Common myeloid progenitor, CD34-positive (primary cell): ENCODE measurements at regions not wholly inside any gene's neighbourhood (a gene's known extent, or its start where the extent isn't known, plus 50 kb on each side); places are given as distances from the start of the nearest gene placed in this dataset.

Experiments used
- CTCF ChIA-PET: fragments of 350-600 bp; sonication (Branson Sonifier 250); formaldehyde crosslinking; loops from one replicate; lab custom pipeline; 2021; ENCODE audit warnings: antibody characterized with exemption; lab: Charles Lee
- POLR2A ChIA-PET: fragments of 350-600 bp; sonication (Branson Sonifier 250); formaldehyde crosslinking; loops from one replicate; lab custom pipeline; 2021; ENCODE audit warnings: antibody characterized with exemption; lab: Charles Lee
- DNase-seq, 3 donors: peaks; one replicate each; pipeline versions ENCODE4 v3.0.0 to v3.0.0-alpha.2; 2013
- H3K27ac ChIP-seq, 2 experiments: 1 replicate in 1 of 2; 2 replicates in 1 of 2; pipeline ENCODE4 v1.7.0; 2013; ENCODE audit warnings: inconsistent platforms in 2 of 2, low read length in 2 of 2, mild to moderate bottlenecking in 2 of 2, low read depth in 1 of 2, moderate library complexity in 1 of 2; ENCODE audit not compliant: severe bottlenecking in 2 of 2, insufficient read depth in 1 of 2, poor library complexity in 1 of 2
- H3K27me3 ChIP-seq, 5 experiments: replicated peaks in 2 of 5; 1 replicate in 3 of 5; 2 replicates in 2 of 5; pipeline versions ENCODE4 v1.6.1 to v1.7.0; 2013; ENCODE audit warnings: low read length in 4 of 5, mild to moderate bottlenecking in 2 of 5, moderate library complexity in 2 of 5, inconsistent platforms in 1 of 5; ENCODE audit not compliant: insufficient read depth in 5 of 5, control insufficient read depth in 4 of 5
- H3K36me3 ChIP-seq, 4 experiments: 1 replicate in 2 of 4; 2 replicates in 2 of 4; pipeline versions ENCODE4 v1.6.1 to v1.7.0; 2013; ENCODE audit warnings: low read length in 3 of 4, control low read depth in 1 of 4, mild to moderate bottlenecking in 1 of 4; ENCODE audit not compliant: control insufficient read depth in 4 of 4, insufficient read depth in 4 of 4
- H3K4me1 ChIP-seq, 4 experiments: 1 replicate in 3 of 4; 2 replicates in 1 of 4; pipeline versions ENCODE4 v1.6.1 to v1.7.1; 2013; ENCODE audit warnings: low read length in 3 of 4, mild to moderate bottlenecking in 3 of 4, control low read depth in 1 of 4, inconsistent platforms in 1 of 4, moderate library complexity in 1 of 4; ENCODE audit not compliant: control insufficient read depth in 4 of 4, insufficient read depth in 4 of 4; ENCODE audit errors: control extremely low read depth in 1 of 4
- H3K4me3 ChIP-seq, 7 experiments: 1 replicate in 4 of 7; 2 replicates in 3 of 7; pipeline versions ENCODE4 v1.5.1 to v1.7.0; 2013; ENCODE audit warnings: mild to moderate bottlenecking in 7 of 7, low read length in 6 of 7, moderate library complexity in 6 of 7, inconsistent platforms in 2 of 7, low read depth in 2 of 7, control low read depth in 1 of 7; ENCODE audit not compliant: insufficient read depth in 4 of 7, control insufficient read depth in 1 of 7; ENCODE audit errors: extremely low read depth in 1 of 7
- H3K9me3 ChIP-seq, 5 experiments: 1 replicate in 4 of 5; 2 replicates in 1 of 5; pipeline versions ENCODE4 v1.6.1 to v1.7.1; 2013; ENCODE audit warnings: low read length in 4 of 5, mild to moderate bottlenecking in 2 of 5, inconsistent platforms in 1 of 5, low read depth in 1 of 5, moderate library complexity in 1 of 5; ENCODE audit not compliant: control insufficient read depth in 4 of 5, insufficient read depth in 2 of 5; ENCODE audit errors: control extremely low read depth in 1 of 5
- WGBS: methylation state at CpG from one replicate; pipeline ENCODE4 v1.1.5; 2013; ENCODE audit not compliant: insufficient coverage; 5-methylcytosine and 5-hydroxymethylcytosine counted together

- ChIA-PET CTCF (no interaction called here), POLR2A (no interaction called here)
- Histone ChIP-seq H3K4me1 (no peaks in the 10 kb centered on the region), H3K27ac (no peak overlapping the region), H3K27me3 (no peaks in the 10 kb centered on the region), H3K9me3 (peaks cover 0 to 9% (median 4%) of the 10 kb centered on the region in 5 experiments), H3K36me3 (no peaks in the 10 kb centered on the region), H3K4me3 (no peak overlapping the region)
- DNase-seq = no peak
Measured at GRCh38 chr7:13308423-13308822, 621.0 kb downstream of the ARL4A start.

- no peak for DNase-seq
- Histone ChIP-seq H3K4me3 (no peak overlapping the region), H3K36me3 (no peaks in the 10 kb centered on the region), H3K9me3 (peaks cover 0 to 9% (median 4%) of the 10 kb centered on the region in 5 experiments), H3K4me1 (no peaks in the 10 kb centered on the region), H3K27me3 (no peaks in the 10 kb centered on the region), H3K27ac (no peak overlapping the region)
- POLR2A ChIA-PET = interaction anchor here (0.6 kb wide), 1 partner anchor 1361 kb away, joined by 3 read pairs; no protein-coding TSS in a partner anchor
- CTCF ChIA-PET = no interaction called here
Measured at GRCh38 chr7:13309535-13309934, 622.1 kb downstream of the ARL4A start.

GRCh38 chr7:13312307-13312706, 624.9 kb downstream of the ARL4A start:
- POLR2A ChIA-PET = no interaction called here
- Histone ChIP-seq H3K4me1 (no peaks in the 10 kb centered on the region), H3K36me3 (no peaks in the 10 kb centered on the region), H3K27me3 (no peaks in the 10 kb centered on the region), H3K4me3 (no peak overlapping the region), H3K9me3 (peaks cover 0 to 9% (median 4%) of the 10 kb centered on the region in 5 experiments), H3K27ac (no peak overlapping the region)
- CTCF ChIA-PET = no interaction called here
- no peak for DNase-seq
- no CpG with 5 or more reads among the region's 5 CpGs for WGBS

- CTCF ChIA-PET = no interaction called here
- POLR2A ChIA-PET = no interaction called here
- Histone ChIP-seq H3K27me3 (no peaks in the 10 kb centered on the region), H3K36me3 (no peaks in the 10 kb centered on the region), H3K4me1 (no peaks in the 10 kb centered on the region), H3K9me3 (no peaks in the 10 kb centered on the region), H3K4me3 (no peak overlapping the region), H3K27ac (no peak overlapping the region)
- DNase-seq = no peak
Measured at GRCh38 chr7:13320333-13320732, 632.9 kb downstream of the ARL4A start.

GRCh38 chr7:13321316-13321715, 633.9 kb downstream of the ARL4A start:
- Histone ChIP-seq H3K27me3 (no peaks in the 10 kb centered on the region), H3K27ac (no peak overlapping the region), H3K9me3 (no peaks in the 10 kb centered on the region), H3K36me3 (no peaks in the 10 kb centered on the region), H3K4me1 (no peaks in the 10 kb centered on the region), H3K4me3 (no peak overlapping the region)
- 100% methylated on average over 1 of the region's 2 CpGs for WGBS
- POLR2A ChIA-PET = no interaction called here
- CTCF ChIA-PET = no interaction called here
- DNase-seq = no peak

GRCh38 chr7:13322126-13322525, 634.7 kb downstream of the ARL4A start:
- H3K4me3 ChIP-seq = no peak overlapping the region
- ChIA-PET POLR2A (no interaction called here), CTCF (interaction anchor here (0.6 kb wide), 1 partner anchor 1328 kb away, joined by 3 read pairs; no protein-coding TSS in a partner anchor)
- H3K4me1 ChIP-seq = no peaks in the 10 kb centered on the region
- H3K36me3 ChIP-seq = no peaks in the 10 kb centered on the region
- no peaks in the 10 kb centered on the region for H3K9me3 ChIP-seq
- no peaks in the 10 kb centered on the region for H3K27me3 ChIP-seq
- WGBS = 98% methylated on average over 4 of the region's 5 CpGs
- no peak for DNase-seq
- no peak overlapping the region for H3K27ac ChIP-seq

GRCh38 chr7:13327669-13328068, 640.2 kb downstream of the ARL4A start:
- CTCF ChIA-PET = no interaction called here
- WGBS = 90% methylated on average over 1 of the region's 1 CpG
- Histone ChIP-seq H3K9me3 (no peaks in the 10 kb centered on the region), H3K36me3 (no peaks in the 10 kb centered on the region), H3K27ac (no peak overlapping the region), H3K4me1 (no peaks in the 10 kb centered on the region), H3K4me3 (no peak overlapping the region), H3K27me3 (no peaks in the 10 kb centered on the region)
- POLR2A ChIA-PET = no interaction called here
- no peak for DNase-seq
